Smooth muscle cell (in vitro differentiated cells): ENCODE measurements at regions not wholly inside any gene's neighbourhood (a gene's known extent, or its start where the extent isn't known, plus 50 kb on each side); places are given as distances from the start of the nearest gene placed in this dataset.
A peak's percentile ranks its signal among the peaks of the same experiment; 100 is the strongest.

Experiments
- DNase-seq: peaks from one replicate; lab custom pipeline; 2025; ENCODE audit not compliant: unreplicated experiment; lab: John Stamatoyannopoulos, UW
- H2AFZ ChIP-seq: fragments of 200-600 bp; sonication (generic); 2 replicates; pipeline ENCODE4 v1.6.0; 2016; ENCODE audit warnings: antibody characterized with exemption, low read depth, mild to moderate bottlenecking
- H3F3A ChIP-seq: fragments of 200-600 bp; sonication (generic); 2 replicates; pipeline ENCODE4 v1.6.0; 2017; ENCODE audit warnings: antibody characterized with exemption, low read depth
- H3K27ac ChIP-seq: fragments of 200-600 bp; sonication (generic); 2 replicates; pipeline ENCODE4 v1.5.1; 2016; ENCODE audit warnings: low read depth, mild to moderate bottlenecking
- H3K27me3 ChIP-seq: fragments of 200-600 bp; sonication (generic); 2 replicates; pipeline ENCODE4 v1.6.1; 2016; ENCODE audit warnings: low read depth, mild to moderate bottlenecking
- H3K36me3 ChIP-seq: fragments of 200-600 bp; sonication (generic); 2 replicates; pipeline ENCODE4 v1.5.1; 2016; ENCODE audit warnings: low read depth
- H3K4me1 ChIP-seq: fragments of 200-600 bp; sonication (generic); 2 replicates; pipeline ENCODE4 v1.5.1; 2016; ENCODE audit warnings: low read depth
- H3K4me2 ChIP-seq: fragments of 200-600 bp; sonication (generic); 2 replicates; pipeline ENCODE4 v1.6.0; 2016; ENCODE audit warnings: mild to moderate bottlenecking
- H3K4me3 ChIP-seq: fragments of 200-600 bp; sonication (generic); 2 replicates; pipeline ENCODE4 v1.5.1; 2016; ENCODE audit warnings: mild to moderate bottlenecking
- H3K79me2 ChIP-seq: fragments of 200-600 bp; sonication (generic); 2 replicates; pipeline ENCODE4 v1.6.0; 2016; ENCODE audit warnings: low read depth, mild to moderate bottlenecking
- H3K9ac ChIP-seq: fragments of 200-600 bp; sonication (generic); 2 replicates; pipeline ENCODE4 v1.6.0; 2016; ENCODE audit warnings: low read depth
- H3K9me3 ChIP-seq: fragments of 200-600 bp; sonication (generic); replicated peaks from 2 replicates; pipeline ENCODE4 v1.5.1; 2016; ENCODE audit warnings: low read depth
- H4K20me1 ChIP-seq: fragments of 200-600 bp; sonication (generic); 2 replicates; pipeline ENCODE4 v1.6.0; 2016; ENCODE audit warnings: low read depth
- WGBS: methylation state at CpG from one replicate; pipeline ENCODE4 v1.1.7; 2016; ENCODE audit warnings: low lambda C conversion rate; 5-methylcytosine and 5-hydroxymethylcytosine counted together
- TF ChIP-seq, protein P1 (sequence below): fragments of 200-600 bp; sonication (generic); IDR thresholded peaks from 2 replicates; pipeline ENCODE4 v1.5.1; 2017; ENCODE audit warnings: borderline replicate concordance, mild to moderate bottlenecking, antibody characterized with exemption; ENCODE audit not compliant: insufficient read depth, poor library complexity, severe bottlenecking

DNA sequence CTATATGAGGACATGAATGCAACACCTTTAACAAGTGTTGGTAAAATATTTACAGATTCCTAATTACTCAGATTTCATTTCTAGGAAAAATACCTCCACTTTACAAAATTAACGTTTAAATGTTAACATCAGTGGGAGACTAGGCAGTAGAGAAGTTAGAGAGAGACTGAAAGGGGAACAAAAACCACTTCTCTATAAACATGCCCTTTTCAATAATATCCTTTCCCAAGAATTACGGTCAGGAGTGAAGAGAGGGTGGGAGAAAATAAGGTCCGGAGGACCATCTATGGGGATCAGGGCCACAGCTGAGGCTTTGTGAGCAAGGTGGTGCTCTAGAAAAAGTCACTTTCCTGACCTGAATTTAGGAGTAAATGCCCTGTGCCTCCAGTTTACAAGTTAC, 65.3 kb upstream of the WIPF1 start:
- peaks cover 22% of the 10 kb centered on the region for H3K4me1 ChIP-seq
- no peaks in the 10 kb centered on the region for H3K9me3 ChIP-seq
- peaks cover 19% of the 10 kb centered on the region for H3F3A ChIP-seq
- peak overlapping the region; percentile 63 for H3K4me2 ChIP-seq
- peak overlapping the region; percentile 66 for H3K9ac ChIP-seq
- TF ChIP-seq, protein P1, sequence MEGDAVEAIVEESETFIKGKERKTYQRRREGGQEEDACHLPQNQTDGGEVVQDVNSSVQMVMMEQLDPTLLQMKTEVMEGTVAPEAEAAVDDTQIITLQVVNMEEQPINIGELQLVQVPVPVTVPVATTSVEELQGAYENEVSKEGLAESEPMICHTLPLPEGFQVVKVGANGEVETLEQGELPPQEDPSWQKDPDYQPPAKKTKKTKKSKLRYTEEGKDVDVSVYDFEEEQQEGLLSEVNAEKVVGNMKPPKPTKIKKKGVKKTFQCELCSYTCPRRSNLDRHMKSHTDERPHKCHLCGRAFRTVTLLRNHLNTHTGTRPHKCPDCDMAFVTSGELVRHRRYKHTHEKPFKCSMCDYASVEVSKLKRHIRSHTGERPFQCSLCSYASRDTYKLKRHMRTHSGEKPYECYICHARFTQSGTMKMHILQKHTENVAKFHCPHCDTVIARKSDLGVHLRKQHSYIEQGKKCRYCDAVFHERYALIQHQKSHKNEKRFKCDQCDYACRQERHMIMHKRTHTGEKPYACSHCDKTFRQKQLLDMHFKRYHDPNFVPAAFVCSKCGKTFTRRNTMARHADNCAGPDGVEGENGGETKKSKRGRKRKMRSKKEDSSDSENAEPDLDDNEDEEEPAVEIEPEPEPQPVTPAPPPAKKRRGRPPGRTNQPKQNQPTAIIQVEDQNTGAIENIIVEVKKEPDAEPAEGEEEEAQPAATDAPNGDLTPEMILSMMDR, result no peak
- no peaks in the 10 kb centered on the region for H3K36me3 ChIP-seq
- WGBS, result 72% methylated on average over 3 of the region's 3 CpGs
- no peak overlapping the region for H3K4me3 ChIP-seq
- peaks cover 46% of the 10 kb centered on the region for H3K79me2 ChIP-seq
- peaks cover 44% of the 10 kb centered on the region for H4K20me1 ChIP-seq
- H2AFZ ChIP-seq, result no peak overlapping the region
- no peaks in the 10 kb centered on the region for H3K27me3 ChIP-seq
- peak overlapping the region; percentile 93 for H3K27ac ChIP-seq
- DNase-seq, result no peak

DNA sequence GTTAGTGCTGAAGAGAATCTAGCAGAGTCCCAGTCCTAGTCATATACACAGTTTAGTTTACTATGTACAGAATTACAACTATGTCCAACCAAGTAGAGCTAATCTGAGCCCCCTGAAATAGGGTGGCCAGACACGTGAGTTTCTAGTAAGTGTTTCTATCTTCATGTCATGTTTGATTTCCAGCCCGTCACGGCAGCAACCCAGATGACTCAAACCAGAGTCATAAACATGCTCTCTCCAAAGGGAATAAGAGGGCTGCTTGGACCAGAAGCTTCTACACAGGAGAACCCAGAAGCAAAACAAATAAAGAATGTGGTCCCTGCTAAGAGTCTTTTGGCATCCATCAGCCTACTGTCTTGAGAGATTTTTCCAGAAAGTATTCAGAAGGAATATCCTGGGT, 64.9 kb upstream of the WIPF1 start:
- TF ChIP-seq, protein P1, result no peak
- H3K9ac ChIP-seq, result peak overlapping the region; percentile 66
- H3K4me1 ChIP-seq, result peaks cover 18% of the 10 kb centered on the region
- 5% methylated on average over 3 of the region's 3 CpGs for WGBS
- peaks cover under 1% of the 10 kb centered on the region for H3K36me3 ChIP-seq
- H2AFZ ChIP-seq, result no peak overlapping the region
- no peak for DNase-seq
- peak overlapping the region; percentile 93 for H3K27ac ChIP-seq
- peaks cover 47% of the 10 kb centered on the region for H3K79me2 ChIP-seq
- H4K20me1 ChIP-seq, result peaks cover 40% of the 10 kb centered on the region
- H3K27me3 ChIP-seq, result no peaks in the 10 kb centered on the region
- H3K9me3 ChIP-seq, result no peaks in the 10 kb centered on the region
- no peak overlapping the region for H3K4me3 ChIP-seq
- peak overlapping the region; percentile 63 for H3K4me2 ChIP-seq
- peaks cover 15% of the 10 kb centered on the region for H3F3A ChIP-seq

DNA sequence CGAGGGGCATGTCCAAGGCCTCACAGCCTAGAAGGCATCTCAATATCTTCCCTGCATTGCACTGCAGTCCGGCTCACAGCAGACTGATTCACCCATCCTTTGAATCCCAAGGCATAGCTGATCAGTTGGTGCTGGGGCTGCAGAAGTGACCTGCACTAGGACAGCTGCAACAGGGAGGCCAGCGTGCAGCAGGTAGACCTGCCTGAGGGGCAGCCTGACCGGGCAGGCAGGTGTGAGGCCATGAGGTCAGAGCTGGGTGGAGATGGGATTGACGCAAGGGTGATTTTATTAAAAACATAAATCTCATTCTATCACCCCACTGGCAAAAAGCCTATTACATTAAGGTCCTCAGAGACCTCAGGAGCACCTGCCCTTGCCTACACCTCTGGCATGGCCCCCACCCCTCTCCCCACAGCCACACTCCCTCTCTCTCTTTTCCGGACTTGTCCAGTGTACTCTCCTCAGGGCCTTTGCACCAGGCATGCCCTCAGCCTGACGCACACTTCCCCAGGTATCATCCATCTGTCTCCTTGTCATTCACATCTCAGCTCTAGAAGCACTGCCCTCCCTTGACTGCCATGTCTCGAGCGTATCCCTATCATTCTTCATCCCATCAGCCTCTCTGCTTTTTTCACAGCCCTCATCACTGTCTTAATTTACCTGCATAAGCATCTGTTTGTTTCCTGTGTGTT, 63.5 kb upstream of the WIPF1 start:
- Histone ChIP-seq H3K9me3 (no peaks in the 10 kb centered on the region), H3K79me2 (peaks cover 58% of the 10 kb centered on the region), H3K4me3 (no peak overlapping the region), H3K9ac (no peak overlapping the region), H3F3A (peaks cover 11% of the 10 kb centered on the region), H4K20me1 (peaks cover 35% of the 10 kb centered on the region), H2AFZ (no peak overlapping the region), H3K27ac (no peak overlapping the region), H3K36me3 (peaks cover 7% of the 10 kb centered on the region), H3K4me2 (no peak overlapping the region), H3K4me1 (peaks cover 8% of the 10 kb centered on the region), H3K27me3 (no peaks in the 10 kb centered on the region)
- TF ChIP-seq, protein P1, result no peak
- DNase-seq, result no peak
- 88% methylated on average over 9 of the region's 9 CpGs for WGBS
